H1 (cell line): ENCODE measurements at regions not wholly inside any gene's neighbourhood (a gene's known extent, or its start where the extent isn't known, plus 50 kb on each side); places are given as distances from the start of the nearest gene placed in this dataset.

Experiments used
- CHD2 ChIP-seq: IDR thresholded peaks from 2 replicates; pipeline ENCODE4 v1.6.1; 2012; ENCODE audit warnings: low read length, improper control_type of control experiment
- GTF2F1 ChIP-seq: IDR thresholded peaks from 2 replicates; pipeline ENCODE4 v1.6.1; 2012; ENCODE audit warnings: low read depth, low read length, improper control_type of control experiment, borderline replicate concordance
- KDM4A ChIP-seq: IDR thresholded peaks from one replicate; pipeline ENCODE4 v1.7.1; 2012; ENCODE audit warnings: low read depth, mild to moderate bottlenecking, moderate library complexity, low read length, inconsistent platforms; ENCODE audit not compliant: severe bottlenecking
- NANOG ChIP-seq: IDR thresholded peaks from 2 replicates; pipeline ENCODE4 v1.6.1; 2011; ENCODE audit warnings: low read length, low read depth, mild to moderate bottlenecking, inconsistent platforms; ENCODE audit not compliant: insufficient read depth, poor library complexity, severe bottlenecking
- SUZ12 ChIP-seq: fragments of 200-600 bp; sonication (generic); IDR thresholded peaks from 2 replicates; pipeline ENCODE4 v1.6.1; 2012; ENCODE audit warnings: mild to moderate bottlenecking, inconsistent platforms, low read length, moderate library complexity, mixed read lengths
- TAF1 ChIP-seq: IDR thresholded peaks from 2 replicates; pipeline ENCODE4 v1.6.1; 2011; ENCODE audit warnings: mild to moderate bottlenecking, low read depth, low read length

DNA sequence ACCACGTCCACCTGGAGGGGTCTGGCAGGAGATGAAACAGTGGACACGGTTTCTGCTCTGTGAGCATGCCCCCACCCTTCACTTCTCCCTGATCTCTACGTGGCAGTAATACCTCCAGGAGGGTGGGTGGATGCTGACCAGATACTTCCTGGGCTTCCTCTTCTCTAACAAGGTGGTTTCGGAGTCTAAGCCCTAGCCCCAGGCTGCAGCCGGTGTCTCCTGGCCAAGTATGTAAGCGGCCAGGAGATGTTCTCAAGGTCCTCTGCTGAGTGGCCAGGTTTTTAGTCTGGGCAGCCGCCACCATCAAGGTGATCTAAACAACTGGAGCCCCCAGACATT lies 101.8 kb upstream of the ASB18 start (continued):
- TF ChIP-seq NANOG (no peak), SUZ12 (no peak), GTF2F1 (no peak), KDM4A (no peak), CHD2 (no peak), TAF1 (no peak)
